ENCODE measurements at regions not wholly inside any gene's neighbourhood (a gene's known extent, or its start where the extent isn't known, plus 50 kb on each side); places are given as distances from the start of the nearest gene placed in this dataset.
"Not testable (repeated sequence)": the region's sequence is repeated elsewhere in the genome, so short reads cannot be mapped to it uniquely, and the experiment has no call there.

- DNase-seq (ENCODE audit: low read depth): no peak
Measured at GRCh38 chr4:159410076-159410777, 307.3 kb downstream of the RAPGEF2 start.

GRCh38 chr4:159410891-159411290 lies 308.0 kb downstream of the RAPGEF2 start:
- DNase-seq (ENCODE audit: low read depth): no peak

GRCh38 chr4:159413306-159413943 lies 310.5 kb downstream of the RAPGEF2 start:
- no peak for DNase-seq (ENCODE audit: low read depth)

GRCh38 chr4:159414305-159414704 lies 311.4 kb downstream of the RAPGEF2 start:
- no peak for DNase-seq (ENCODE audit: low read depth)

GRCh38 chr4:159416073-159416472 lies 313.2 kb downstream of the RAPGEF2 start:
- no peak for DNase-seq (ENCODE audit: low read depth)

GRCh38 chr4:159416996-159417395 lies 314.1 kb downstream of the RAPGEF2 start:
- DNase-seq (ENCODE audit: low read depth): no peak

GRCh38 chr4:159420162-159421057 lies 317.5 kb downstream of the RAPGEF2 start:
- no peak for DNase-seq (ENCODE audit: low read depth)

GRCh38 chr4:159421058-159421419 lies 318.2 kb downstream of the RAPGEF2 start:
- DNase-seq (ENCODE audit: low read depth): not testable (repeated sequence)

GRCh38 chr4:159422019-159422418 lies 319.1 kb downstream of the RAPGEF2 start:
- no peak for DNase-seq (ENCODE audit: low read depth)

- DNase-seq (ENCODE audit: low read depth): no peak
Measured at GRCh38 chr4:159422626-159423025, 319.7 kb downstream of the RAPGEF2 start.

GRCh38 chr4:159425737-159426305 lies 322.9 kb downstream of the RAPGEF2 start:
- no peak for DNase-seq (ENCODE audit: low read depth)

GRCh38 chr4:159428293-159428692 lies 325.4 kb downstream of the RAPGEF2 start:
- DNase-seq (ENCODE audit: low read depth): no peak

GRCh38 chr4:159428975-159429692 lies 326.3 kb downstream of the RAPGEF2 start:
- peak; percentile 19 for DNase-seq (ENCODE audit: low read depth)

GRCh38 chr4:159429693-159430035 lies 326.8 kb downstream of the RAPGEF2 start:
- no peak for DNase-seq (ENCODE audit: low read depth)

GRCh38 chr4:159430896-159431295 lies 328.0 kb downstream of the RAPGEF2 start:
- DNase-seq (ENCODE audit: low read depth): no peak

- DNase-seq (ENCODE audit: low read depth): no peak
Measured at GRCh38 chr4:159432436-159432835, 329.6 kb downstream of the RAPGEF2 start.

- DNase-seq (ENCODE audit: low read depth): no peak
Measured at GRCh38 chr4:159433337-159433736, 330.5 kb downstream of the RAPGEF2 start.

GRCh38 chr4:159434114-159434870 lies 331.4 kb downstream of the RAPGEF2 start:
- DNase-seq (ENCODE audit: low read depth): no peak

- DNase-seq (ENCODE audit: low read depth): no peak
Measured at GRCh38 chr4:159434871-159435241, 332.0 kb downstream of the RAPGEF2 start.

- no peak for DNase-seq (ENCODE audit: low read depth)
Measured at GRCh38 chr4:159435561-159436023, 332.7 kb downstream of the RAPGEF2 start.

All from myocyte (in vitro differentiated cells).